Loucy (cell line): ENCODE measurements at regions not wholly inside any gene's neighbourhood (a gene's known extent, or its start where the extent isn't known, plus 50 kb on each side); places are given as distances from the start of the nearest gene placed in this dataset.

Experiments
- CTCF ChIP-seq: fragments of 200-600 bp; sonication (generic); conservative IDR thresholded peaks from 2 replicates; pipeline ENCODE4 v1.5.1; 2014; ENCODE audit warnings: mild to moderate bottlenecking, antibody characterized with exemption, low read length
- EZH2phosphoT487 ChIP-seq: fragments of 200-600 bp; IDR thresholded peaks from 2 replicates; pipeline ENCODE4 v1.6.1; 2018; ENCODE audit warnings: antibody characterized with exemption, mild to moderate bottlenecking, moderate library complexity, borderline replicate concordance

DNA sequence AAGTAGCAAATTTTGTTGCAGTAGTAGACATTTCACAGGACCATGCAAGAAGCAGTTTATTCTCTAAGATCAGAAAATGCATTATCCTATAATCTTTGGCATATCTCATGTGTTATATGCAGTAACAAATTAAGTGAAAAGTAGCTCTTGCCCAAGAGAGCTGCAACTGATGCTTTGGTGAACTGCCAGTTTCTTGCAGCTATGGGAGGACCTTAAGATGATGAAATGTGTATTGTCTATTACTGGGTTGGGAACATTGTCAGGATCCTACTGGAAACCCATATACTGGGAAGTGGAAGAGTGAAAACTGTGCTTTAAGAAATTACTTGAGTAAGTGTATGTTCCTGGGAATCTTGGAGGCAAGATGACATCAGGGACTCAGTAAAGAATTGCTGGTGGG lies 238.8 kb downstream of the DACT1 start:
- TF ChIP-seq CTCF (no peak), EZH2phosphoT487 (no peak)
